Amniotic epithelial cell (primary cell): ENCODE measurements at regions not wholly inside any gene's neighbourhood (a gene's known extent, or its start where the extent isn't known, plus 50 kb on each side); places are given as distances from the start of the nearest gene placed in this dataset.
A peak's percentile ranks its signal among the peaks of the same experiment; 100 is the strongest.

ENCODE experiments used
- DNase-seq: peaks from one replicate; pipeline ENCODE4 v3.0.0-alpha.2; 2010; ENCODE audit warnings: low read depth

DNA sequence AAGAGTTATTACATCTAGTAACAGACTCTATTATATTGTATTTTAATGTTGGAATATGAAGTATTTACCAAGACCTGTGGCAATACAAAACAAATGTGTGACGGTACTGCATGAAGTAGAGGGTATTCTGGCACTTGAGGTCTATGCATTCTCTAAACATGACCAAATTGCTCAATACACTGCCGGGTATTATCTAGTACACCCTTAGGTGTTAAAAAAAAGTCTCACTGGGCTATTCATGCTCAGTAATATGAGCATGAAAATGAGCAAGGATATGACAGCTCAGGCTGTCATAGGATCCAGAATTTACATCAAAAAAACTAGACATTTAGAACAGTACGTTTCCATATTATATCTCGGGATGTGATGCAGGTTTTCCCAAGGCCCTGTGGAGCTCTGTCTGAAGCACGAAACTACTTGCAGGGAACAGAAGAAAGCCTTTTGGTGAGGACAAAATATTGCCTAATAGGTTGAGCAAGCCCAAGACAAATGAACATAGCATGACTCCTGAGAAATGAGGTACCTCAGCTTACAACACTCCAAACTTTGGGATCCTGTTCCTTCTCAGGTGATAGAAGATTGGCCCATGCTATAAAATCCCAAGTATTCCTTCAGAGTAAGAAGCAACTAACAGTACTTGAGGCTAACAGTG lies 74.1 kb upstream of the MAOA start:
- peak; percentile 74 for DNase-seq

DNA sequence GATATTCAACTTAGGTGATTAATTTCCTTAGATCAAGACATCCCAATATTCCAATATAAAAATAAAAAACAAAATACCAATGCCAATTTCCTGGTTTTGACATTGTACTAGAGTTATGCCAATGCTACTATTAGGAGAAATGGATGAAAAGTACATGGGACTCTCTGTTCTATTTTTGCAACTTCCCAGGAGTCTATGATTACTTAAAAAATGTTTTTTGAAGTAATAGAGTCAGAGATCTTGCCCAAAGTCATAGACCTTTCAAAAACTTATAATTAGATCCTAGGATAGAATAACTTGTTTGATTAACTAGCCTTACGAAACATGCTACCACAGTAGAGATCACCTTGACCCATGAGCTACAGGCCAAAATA lies 73.6 kb upstream of the MAOA start:
- no peak for DNase-seq

DNA sequence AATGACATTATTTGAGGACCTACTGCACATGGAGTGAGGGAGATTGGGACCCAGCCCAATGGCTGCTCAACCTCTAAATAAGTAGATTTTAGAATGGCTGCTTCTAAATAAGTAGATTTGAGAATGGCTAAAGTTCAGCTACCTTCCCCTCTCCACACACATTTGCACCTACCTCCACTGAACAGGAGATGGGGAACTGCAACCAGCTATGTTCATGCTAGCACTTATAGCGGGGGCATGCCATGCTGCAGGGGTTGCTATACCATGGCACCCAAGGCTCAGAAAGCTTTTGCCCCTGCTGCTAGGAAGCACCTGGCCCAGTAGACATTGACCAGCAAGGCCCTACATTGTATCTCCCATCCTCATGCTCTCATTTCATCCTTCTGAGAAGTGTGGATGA lies 70.2 kb upstream of the MAOA start:
- DNase-seq = no peak

DNA sequence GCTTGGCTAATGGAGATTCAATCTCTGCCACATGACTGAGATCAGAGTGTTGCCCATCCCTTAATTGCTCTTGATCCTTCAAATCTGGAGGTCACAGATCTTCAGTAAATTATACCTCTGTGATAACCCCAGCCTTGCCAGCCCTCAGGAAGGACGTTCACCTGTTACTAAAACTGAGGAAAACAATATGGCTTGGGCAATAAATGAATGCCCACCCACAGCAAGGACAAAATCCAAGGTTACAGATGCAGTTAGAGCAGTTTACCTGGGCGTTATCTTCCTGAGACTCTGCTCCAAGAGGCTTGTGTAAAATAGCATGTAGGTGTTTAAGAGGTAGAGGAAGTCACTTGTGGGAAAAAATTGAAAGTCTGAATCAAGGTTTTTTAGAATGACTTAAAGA lies 69.3 kb upstream of the MAOA start:
- DNase-seq = no peak

DNA sequence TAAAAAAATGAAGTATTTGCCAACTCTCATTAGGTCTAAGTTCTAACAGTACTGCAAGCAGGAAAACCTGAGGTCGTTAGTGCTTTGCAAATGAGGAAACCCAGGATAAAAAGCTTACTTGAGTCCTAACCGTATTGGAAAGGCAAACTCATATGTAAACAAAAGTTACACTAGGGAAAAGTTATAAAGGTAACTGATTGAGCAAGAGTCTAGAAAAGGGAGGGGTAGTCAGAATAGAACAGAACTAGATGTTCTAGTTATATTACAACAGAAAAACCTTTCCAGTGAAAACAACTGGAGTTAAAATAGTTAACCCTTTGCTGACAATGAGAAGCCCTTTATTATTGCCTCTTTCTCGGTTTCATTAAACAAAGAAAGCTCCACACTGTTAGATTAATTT lies 66.4 kb upstream of the MAOA start:
- DNase-seq = peak; percentile 87

DNA sequence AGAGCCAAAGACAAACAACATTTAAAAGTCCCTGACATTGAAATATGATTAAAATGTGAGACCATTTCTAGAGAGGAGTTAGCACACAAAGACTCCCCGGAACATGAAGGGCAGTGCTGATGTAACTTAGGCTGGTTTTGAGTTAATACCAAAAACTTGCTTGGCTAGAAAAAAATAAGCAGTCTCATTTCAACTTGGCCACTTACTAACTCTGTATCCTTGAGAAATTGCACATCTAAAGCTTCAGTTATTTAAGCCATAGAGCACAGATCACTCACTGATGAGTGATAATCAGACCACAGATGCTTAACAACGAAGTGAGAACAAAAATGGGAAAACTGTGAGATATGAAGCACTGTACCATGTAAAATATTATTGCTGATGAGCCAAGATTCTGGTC lies 65.9 kb upstream of the MAOA start:
- DNase-seq = peak; percentile 87

DNA sequence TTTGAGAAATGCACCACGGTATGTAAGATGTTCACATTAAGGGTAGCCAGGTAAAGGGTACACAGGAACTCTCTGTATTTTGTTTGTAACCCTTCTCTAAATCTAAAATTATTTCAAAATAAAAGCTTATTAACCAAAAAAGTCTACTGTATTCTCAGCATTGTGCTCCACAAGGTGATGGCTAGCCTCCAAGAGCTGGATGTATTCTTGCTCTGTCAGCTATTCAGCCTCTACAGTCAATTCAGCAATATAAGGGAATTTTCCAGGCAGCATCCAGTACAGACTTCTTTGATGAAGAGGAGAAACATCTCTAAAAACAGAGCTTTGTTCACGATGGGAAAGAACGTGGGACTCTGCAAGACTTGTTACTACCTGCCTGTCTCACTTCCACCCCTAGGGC lies 63.5 kb upstream of the MAOA start:
- DNase-seq = no peak

DNA sequence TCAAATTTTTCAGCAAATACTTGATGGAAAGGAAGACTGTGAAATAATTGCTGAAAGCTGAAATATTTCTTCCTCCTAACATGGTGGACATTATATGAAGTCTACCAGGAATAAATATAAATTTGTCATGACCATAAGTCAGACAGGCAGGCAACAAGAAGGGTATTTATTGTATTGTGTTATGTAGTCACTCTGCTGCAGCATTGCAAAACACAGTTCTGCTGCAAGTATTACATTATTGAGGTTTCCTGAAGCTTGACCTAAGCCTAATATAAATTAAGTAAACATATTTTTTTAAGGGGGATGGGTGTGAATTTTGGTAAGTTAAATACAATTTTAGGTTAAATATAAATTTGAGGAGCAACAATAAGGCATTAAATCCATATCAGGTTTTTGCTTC lies 60.2 kb upstream of the MAOA start:
- DNase-seq = peak; percentile 84

DNA sequence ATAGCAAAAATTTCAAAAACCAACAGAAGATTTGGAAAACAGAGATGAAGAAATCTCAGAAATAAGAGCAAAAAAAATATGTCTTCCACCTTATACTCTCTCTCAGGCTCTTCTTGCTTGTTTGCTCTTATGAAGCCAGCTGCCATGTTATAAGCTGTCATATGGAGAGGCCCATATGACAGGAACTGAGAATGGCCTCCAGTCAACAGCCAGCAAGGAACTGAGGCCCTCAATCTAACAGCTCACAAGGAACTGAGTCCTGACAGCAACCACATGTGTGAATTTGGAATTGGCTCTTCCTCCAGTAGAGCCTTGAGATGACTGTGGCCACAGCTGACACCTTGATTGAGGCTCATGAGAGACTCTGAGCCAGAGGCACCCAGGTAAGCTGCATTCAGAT lies 51.3 kb upstream of the MAOA start:
- no peak for DNase-seq

DNA sequence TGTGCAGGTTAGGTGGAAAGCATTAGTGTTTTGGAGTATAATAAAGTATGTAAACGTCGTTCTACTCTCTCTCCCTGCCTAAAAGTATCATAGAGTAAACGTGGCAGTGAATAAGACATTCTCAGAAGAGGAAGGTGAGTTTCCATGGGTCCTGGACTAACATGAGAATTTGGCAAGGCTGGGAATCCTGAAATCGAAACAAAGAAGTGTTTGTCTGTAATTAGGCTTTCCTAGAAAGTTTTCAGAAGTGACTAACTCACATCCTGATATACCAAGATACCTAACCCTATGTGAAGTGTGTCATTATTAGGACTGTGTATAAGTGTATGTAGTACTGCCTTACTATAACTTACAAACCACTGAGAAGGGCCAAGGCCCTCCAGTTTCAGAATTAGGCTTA lies 50.7 kb upstream of the MAOA start:
- DNase-seq = no peak
